ENCODE measurements at regions not wholly inside any gene's neighbourhood (a gene's known extent, or its start where the extent isn't known, plus 50 kb on each side); places are given as distances from the start of the nearest gene placed in this dataset.

GRCh38 chr3:70539908-70540307, 227.5 kb upstream of the MDFIC2 start:
- TF ChIP-seq POLR2A (IDR thresholded peaks at IDR 0.05; ENCODE audit: low read depth, low read length): no peak
- no peak for TF ChIP-seq POLR2AphosphoS5 (IDR thresholded peaks at IDR 0.05; ENCODE audit: low read depth, low read length)
- no peak for TF ChIP-seq TAF1 (IDR thresholded peaks at IDR 0.05; ENCODE audit: borderline replicate concordance, low read depth, low read length)
